ENCODE measurements at regions not wholly inside any gene's neighbourhood (a gene's known extent, or its start where the extent isn't known, plus 50 kb on each side); places are given as distances from the start of the nearest gene placed in this dataset.

DNA sequence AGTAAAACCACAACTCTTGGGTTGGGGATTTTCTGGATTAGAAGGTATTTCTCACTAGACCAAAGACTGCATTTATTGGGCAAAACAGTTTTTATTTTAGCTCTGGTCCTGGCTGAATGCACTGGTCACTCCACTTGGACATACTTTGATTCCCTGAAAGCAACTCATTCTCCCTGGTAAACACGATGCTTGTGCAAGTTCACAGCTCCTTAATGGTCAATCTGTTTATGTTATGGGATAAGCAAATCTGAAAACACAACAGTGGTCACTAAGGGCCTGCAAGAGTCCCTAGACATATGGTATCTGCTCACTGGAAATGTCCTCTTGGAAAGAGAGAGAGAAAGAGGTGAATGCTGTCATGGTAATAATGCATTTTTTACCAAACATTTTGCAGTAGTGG, 559.8 kb downstream of the CDH26 start:
- H3K4me3 ChIP-seq: no peak overlapping the region
- no peaks in the 10 kb centered on the region for H3K36me3 ChIP-seq
- TF ChIP-seq, protein P1, sequence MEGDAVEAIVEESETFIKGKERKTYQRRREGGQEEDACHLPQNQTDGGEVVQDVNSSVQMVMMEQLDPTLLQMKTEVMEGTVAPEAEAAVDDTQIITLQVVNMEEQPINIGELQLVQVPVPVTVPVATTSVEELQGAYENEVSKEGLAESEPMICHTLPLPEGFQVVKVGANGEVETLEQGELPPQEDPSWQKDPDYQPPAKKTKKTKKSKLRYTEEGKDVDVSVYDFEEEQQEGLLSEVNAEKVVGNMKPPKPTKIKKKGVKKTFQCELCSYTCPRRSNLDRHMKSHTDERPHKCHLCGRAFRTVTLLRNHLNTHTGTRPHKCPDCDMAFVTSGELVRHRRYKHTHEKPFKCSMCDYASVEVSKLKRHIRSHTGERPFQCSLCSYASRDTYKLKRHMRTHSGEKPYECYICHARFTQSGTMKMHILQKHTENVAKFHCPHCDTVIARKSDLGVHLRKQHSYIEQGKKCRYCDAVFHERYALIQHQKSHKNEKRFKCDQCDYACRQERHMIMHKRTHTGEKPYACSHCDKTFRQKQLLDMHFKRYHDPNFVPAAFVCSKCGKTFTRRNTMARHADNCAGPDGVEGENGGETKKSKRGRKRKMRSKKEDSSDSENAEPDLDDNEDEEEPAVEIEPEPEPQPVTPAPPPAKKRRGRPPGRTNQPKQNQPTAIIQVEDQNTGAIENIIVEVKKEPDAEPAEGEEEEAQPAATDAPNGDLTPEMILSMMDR (IDR thresholded peaks at IDR 0.05): no peak
- H3K27ac ChIP-seq: no peak overlapping the region
- H3K4me1 ChIP-seq: no peaks in the 10 kb centered on the region
- DNase-seq (no peak), ATAC-seq (no peak)
- no peaks in the 10 kb centered on the region for H3K27me3 ChIP-seq (ENCODE audit: low read depth)
- H3K9me3 ChIP-seq: no peaks in the 10 kb centered on the region
- intact Hi-C loops (cut with DNase I): no loop called here

DNA sequence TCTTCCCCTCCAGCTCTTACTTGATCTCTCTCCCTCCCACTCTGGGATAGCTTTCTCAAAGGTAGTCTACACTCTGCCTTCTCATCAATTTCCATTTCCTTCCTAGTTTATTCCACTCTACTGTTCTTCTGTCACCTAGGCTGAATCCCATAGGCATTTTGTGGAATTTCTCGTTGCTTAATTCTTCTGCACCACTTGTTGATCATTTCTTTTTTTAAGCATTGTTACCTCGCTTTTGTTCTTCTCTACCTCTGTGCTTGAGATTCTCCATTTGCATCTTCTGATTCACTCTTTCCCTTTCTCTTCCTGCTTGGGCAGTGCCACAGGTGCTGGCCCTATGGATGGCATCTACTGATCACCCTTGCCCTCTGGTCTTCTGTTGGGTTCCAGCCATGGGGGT, 567.2 kb downstream of the CDH26 start:
- intact Hi-C loops (cut with DNase I): no loop called here
- Histone ChIP-seq H3K36me3 (no peaks in the 10 kb centered on the region), H3K4me1 (no peaks in the 10 kb centered on the region), H3K27me3 (ENCODE audit: low read depth) (no peaks in the 10 kb centered on the region), H3K9me3 (no peaks in the 10 kb centered on the region), H3K4me3 (no peak overlapping the region), H3K27ac (no peak overlapping the region)
- TF ChIP-seq, protein P1 (IDR thresholded peaks at IDR 0.05): no peak
- DNase-seq: no peak
- no peak for ATAC-seq

DNA sequence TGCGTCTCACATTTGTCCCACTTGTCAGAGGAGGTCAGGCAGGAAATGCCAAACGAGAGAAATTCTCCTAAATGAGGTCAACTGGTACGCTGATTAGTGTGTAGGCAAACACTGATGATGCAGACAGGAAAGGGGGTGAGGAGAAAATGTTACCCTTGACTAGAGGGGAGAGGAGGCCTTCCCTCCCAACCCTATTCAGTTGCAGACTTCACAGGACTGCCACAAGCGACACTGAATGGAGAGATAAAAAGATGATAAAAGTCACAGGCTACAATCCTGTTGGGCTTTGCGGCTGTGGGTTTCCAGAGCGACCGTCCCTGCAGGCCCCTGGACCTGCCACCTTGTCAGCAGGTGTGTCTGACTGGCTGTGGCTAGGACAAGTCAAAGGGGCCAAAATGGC, 569.4 kb downstream of the CDH26 start:
- intact Hi-C loops (cut with DNase I): no loop called here
- TF ChIP-seq, protein P1 (IDR thresholded peaks at IDR 0.05): no peak
- Histone ChIP-seq H3K9me3 (no peaks in the 10 kb centered on the region), H3K4me3 (no peak overlapping the region), H3K4me1 (no peaks in the 10 kb centered on the region), H3K27me3 (ENCODE audit: low read depth) (no peaks in the 10 kb centered on the region), H3K27ac (no peak overlapping the region), H3K36me3 (no peaks in the 10 kb centered on the region)
- no peak for DNase-seq
- ATAC-seq: peak in 1 of 2 donors; percentile 14

DNA sequence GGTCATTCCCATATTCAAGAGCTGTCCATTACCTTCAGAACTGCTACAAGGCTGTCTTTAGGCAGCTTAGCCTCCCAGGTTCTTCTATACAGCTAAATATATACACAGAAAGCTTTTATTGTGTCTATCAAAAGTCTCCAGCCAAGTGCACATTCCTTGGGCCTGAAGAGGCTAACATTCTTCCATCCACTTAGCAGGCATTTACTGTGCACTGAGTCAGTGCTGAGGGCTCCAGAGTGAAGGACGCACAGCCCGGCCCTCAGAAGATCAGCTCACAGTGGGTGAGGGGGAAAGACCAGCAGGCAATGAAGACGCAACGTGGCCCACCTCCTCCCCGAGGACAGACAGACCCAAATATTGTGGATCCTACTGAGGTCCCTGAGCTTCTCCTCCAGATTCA, 569.9 kb downstream of the CDH26 start:
- peak; percentile 45 for DNase-seq
- H3K27ac ChIP-seq: no peak overlapping the region

DNA sequence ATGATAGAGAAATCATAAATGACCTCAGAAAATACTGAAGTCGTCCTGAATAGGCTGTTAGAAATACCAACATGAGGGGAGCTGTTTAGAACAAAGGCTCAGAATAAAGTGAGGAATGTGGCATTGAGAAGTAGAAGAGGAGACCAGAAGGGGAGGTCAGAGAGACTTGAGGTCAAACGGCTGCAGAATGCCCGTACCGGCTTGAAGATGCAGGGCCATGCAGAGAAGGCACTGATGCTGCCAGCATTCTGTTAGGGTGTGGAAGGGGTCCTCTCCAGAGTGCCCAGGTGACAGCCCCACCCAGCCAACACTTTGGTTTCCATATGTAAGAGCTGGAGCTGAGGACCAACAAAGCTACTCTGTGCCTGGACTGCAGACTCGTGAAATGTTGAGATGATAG, 570.9 kb downstream of the CDH26 start:
- no peaks in the 10 kb centered on the region for H3K9me3 ChIP-seq
- H3K36me3 ChIP-seq: no peaks in the 10 kb centered on the region
- DNase-seq: no peak
- H3K27ac ChIP-seq: no peak overlapping the region
- no peak for ATAC-seq
- H3K4me3 ChIP-seq: no peak overlapping the region
- H3K4me1 ChIP-seq: no peaks in the 10 kb centered on the region
- H3K27me3 ChIP-seq (ENCODE audit: low read depth): no peaks in the 10 kb centered on the region
- intact Hi-C loops (cut with DNase I): no loop called here
- TF ChIP-seq, protein P1 (IDR thresholded peaks at IDR 0.05): no peak

More for the DNA sequence above, 569.9 kb downstream of the CDH26 start:
- peak; percentile 85 to 93 for ATAC-seq
- Histone ChIP-seq H3K4me3 (no peak overlapping the region), H3K4me1 (no peaks in the 10 kb centered on the region), H3K9me3 (no peaks in the 10 kb centered on the region), H3K36me3 (no peaks in the 10 kb centered on the region), H3K27me3 (ENCODE audit: low read depth) (no peaks in the 10 kb centered on the region)
- TF ChIP-seq, protein P1 (IDR thresholded peaks at IDR 0.05): no peak
- intact Hi-C loops (cut with DNase I): no loop called here

DNA sequence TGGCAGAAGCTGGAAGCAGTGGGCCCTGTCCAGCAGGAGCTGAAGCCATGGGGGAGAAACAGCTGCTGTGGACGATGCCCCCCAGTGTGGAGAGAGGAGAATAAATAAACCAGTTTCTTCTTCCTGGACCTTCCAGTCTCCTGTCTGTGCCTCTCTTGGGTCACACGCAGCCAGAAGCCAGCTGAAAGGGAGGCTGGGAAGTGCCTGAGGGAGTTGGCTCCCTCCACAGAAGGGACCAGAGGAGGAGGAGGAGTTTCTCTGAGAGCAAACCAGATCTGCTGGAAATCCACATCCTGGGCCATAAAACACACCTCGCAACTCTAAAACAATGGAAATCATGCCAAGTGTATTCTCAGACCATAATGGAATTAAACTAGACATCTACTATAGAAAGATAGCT, 577.0 kb downstream of the CDH26 start:
- no peak for DNase-seq

More for the DNA sequence above, 577.0 kb downstream of the CDH26 start:
- TF ChIP-seq, protein P1 (IDR thresholded peaks at IDR 0.05): no peak
- Histone ChIP-seq H3K27ac (no peak overlapping the region), H3K4me1 (no peaks in the 10 kb centered on the region), H3K36me3 (no peaks in the 10 kb centered on the region), H3K27me3 (ENCODE audit: low read depth) (no peaks in the 10 kb centered on the region), H3K4me3 (no peak overlapping the region), H3K9me3 (no peaks in the 10 kb centered on the region)
- no peak for ATAC-seq
- intact Hi-C loops (cut with DNase I): no loop called here
